CD4-positive, alpha-beta T cell (primary cell): ENCODE measurements at regions not wholly inside any gene's neighbourhood (a gene's known extent, or its start where the extent isn't known, plus 50 kb on each side); places are given as distances from the start of the nearest gene placed in this dataset.

Experiments used
- ATAC-seq: fragments of 200-7000 bp; cut with Tn5 transposase; one replicate; pipeline ENCODE4 v1.10.0; 2022; ENCODE audit warnings: mild to moderate bottlenecking; ENCODE audit not compliant: poor library complexity
- CTCF ChIA-PET: fragments of 350-600 bp; sonication (Branson Sonifier 250); formaldehyde crosslinking; loops from one replicate; lab custom pipeline; 2021; ENCODE audit warnings: antibody characterized with exemption, inconsistent platforms; lab: Charles Lee
- POLR2A ChIA-PET: fragments of 350-600 bp; sonication (Branson Sonifier 250); formaldehyde crosslinking; loops from one replicate; lab custom pipeline; 2021; ENCODE audit warnings: antibody characterized with exemption, inconsistent platforms; lab: Charles Lee
- DNase-seq, 14 experiments: peaks; one replicate each; pipeline ENCODE4 v3.0.0-alpha.2; 2013 to 2020; ENCODE audit warnings: mixed read lengths in 2 of 14
- H3K27ac ChIP-seq, 2 donors: one replicate each; pipeline versions ENCODE4 v1.5.1 to v1.7.0; 2013; ENCODE audit warnings: low read length in 2 of 2, low read depth in 1 of 2, mild to moderate bottlenecking in 1 of 2
- H3K27me3 ChIP-seq, 2 experiments: 1 replicate in 1 of 2; 2 replicates in 1 of 2; pipeline versions ENCODE4 v1.6.1 to v1.7.0; 2013; ENCODE audit warnings: low read length in 2 of 2, control low read depth in 1 of 2, mild to moderate bottlenecking in 1 of 2, moderate library complexity in 1 of 2; ENCODE audit not compliant: insufficient read depth in 2 of 2, control insufficient read depth in 1 of 2
- H3K36me3 ChIP-seq: one replicate; pipeline ENCODE4 v1.6.1; 2013; ENCODE audit warnings: low read length, control low read depth; ENCODE audit not compliant: insufficient read depth
- H3K4me1 ChIP-seq: one replicate; pipeline ENCODE4 v1.6.1; 2013; ENCODE audit warnings: low read length, control low read depth; ENCODE audit not compliant: insufficient read depth
- H3K4me3 ChIP-seq: one replicate; pipeline ENCODE4 v1.5.1; 2013; ENCODE audit warnings: mild to moderate bottlenecking, low read length, moderate library complexity
- H3K9me3 ChIP-seq, 2 experiments: 1 replicate in 1 of 2; 2 replicates in 1 of 2; pipeline versions ENCODE4 v1.6.1 to v1.7.0; 2013; ENCODE audit warnings: low read length in 2 of 2, mild to moderate bottlenecking in 2 of 2, control low read depth in 1 of 2, moderate library complexity in 1 of 2; ENCODE audit not compliant: control insufficient read depth in 1 of 2, insufficient read depth in 1 of 2
- H3K27ac Mint-ChIP-seq: one replicate; pipeline ENCODE4 v1.8.0; 2020; ENCODE audit warnings: mixed read lengths
- H3K27me3 Mint-ChIP-seq: one replicate; pipeline ENCODE4 v1.8.0; 2021; ENCODE audit warnings: mixed read lengths
- H3K36me3 Mint-ChIP-seq: one replicate; pipeline ENCODE4 v1.8.0; 2021; ENCODE audit warnings: low read depth, mixed read lengths
- H3K4me1 Mint-ChIP-seq: one replicate; pipeline ENCODE4 v1.8.0; 2021; ENCODE audit warnings: low read depth, mixed read lengths
- H3K4me3 Mint-ChIP-seq: one replicate; pipeline ENCODE4 v1.8.0; 2020; ENCODE audit warnings: mild to moderate bottlenecking, mixed read lengths
- H3K9me3 Mint-ChIP-seq: one replicate; pipeline ENCODE4 v1.8.0; 2020; ENCODE audit warnings: mixed read lengths
- intact Hi-C, 2 experiments: fragments of 100-400 bp; cut with DNase I in 1 of 2; cut with micrococcal nuclease in 1 of 2; formaldehyde crosslinking; loops; one replicate each; pipeline versions ENCODE4 v1.15.1 to v1.9.0; 2023 to 2025; cut with DNase I, micrococcal nuclease
- TF ChIP-seq, protein P1 (sequence below): fragments of 200-600 bp; IDR thresholded peaks from one replicate; pipeline ENCODE4 v1.8.0; 2022; ENCODE audit warnings: antibody characterized with exemption, mild to moderate bottlenecking

DNA sequence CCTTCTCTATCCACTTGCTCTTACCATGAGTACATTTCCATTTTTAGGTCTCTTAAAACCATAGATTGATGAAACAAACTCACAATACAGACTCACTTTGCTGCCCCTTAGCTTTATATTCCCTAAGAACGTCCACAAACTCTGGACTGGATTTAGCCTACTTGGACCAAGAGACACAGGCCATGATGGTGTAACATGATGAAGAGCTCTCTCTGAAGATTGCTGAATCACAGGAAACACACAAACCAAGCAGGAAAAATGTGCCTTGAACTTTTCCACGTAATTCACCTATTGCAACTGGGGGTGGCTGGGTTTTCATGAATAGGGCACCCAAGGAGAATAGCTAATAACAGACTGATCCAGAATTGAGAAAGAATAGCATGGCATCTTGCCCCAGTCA is 201.7 kb upstream of the RBBP8 start:
- no peaks in the 10 kb centered on the region for H3K36me3 ChIP-seq
- no peak overlapping the region for H3K4me3 ChIP-seq
- peaks cover 39% of the 10 kb centered on the region for H3K27me3 Mint-ChIP-seq
- no peak overlapping the region for H3K4me3 Mint-ChIP-seq
- no peaks in the 10 kb centered on the region for H3K36me3 Mint-ChIP-seq
- no peak for ATAC-seq
- no peak for DNase-seq
- H3K9me3 ChIP-seq, result peaks cover 0 to 4% of the 10 kb centered on the region in 2 experiments
- H3K4me1 ChIP-seq, result no peaks in the 10 kb centered on the region
- ChIA-PET CTCF (no interaction called here), POLR2A (no interaction called here)
- intact Hi-C loops, result no loop called here
- TF ChIP-seq, protein P1, sequence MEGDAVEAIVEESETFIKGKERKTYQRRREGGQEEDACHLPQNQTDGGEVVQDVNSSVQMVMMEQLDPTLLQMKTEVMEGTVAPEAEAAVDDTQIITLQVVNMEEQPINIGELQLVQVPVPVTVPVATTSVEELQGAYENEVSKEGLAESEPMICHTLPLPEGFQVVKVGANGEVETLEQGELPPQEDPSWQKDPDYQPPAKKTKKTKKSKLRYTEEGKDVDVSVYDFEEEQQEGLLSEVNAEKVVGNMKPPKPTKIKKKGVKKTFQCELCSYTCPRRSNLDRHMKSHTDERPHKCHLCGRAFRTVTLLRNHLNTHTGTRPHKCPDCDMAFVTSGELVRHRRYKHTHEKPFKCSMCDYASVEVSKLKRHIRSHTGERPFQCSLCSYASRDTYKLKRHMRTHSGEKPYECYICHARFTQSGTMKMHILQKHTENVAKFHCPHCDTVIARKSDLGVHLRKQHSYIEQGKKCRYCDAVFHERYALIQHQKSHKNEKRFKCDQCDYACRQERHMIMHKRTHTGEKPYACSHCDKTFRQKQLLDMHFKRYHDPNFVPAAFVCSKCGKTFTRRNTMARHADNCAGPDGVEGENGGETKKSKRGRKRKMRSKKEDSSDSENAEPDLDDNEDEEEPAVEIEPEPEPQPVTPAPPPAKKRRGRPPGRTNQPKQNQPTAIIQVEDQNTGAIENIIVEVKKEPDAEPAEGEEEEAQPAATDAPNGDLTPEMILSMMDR, result no peak
- H3K4me1 Mint-ChIP-seq, result no peaks in the 10 kb centered on the region
- H3K27ac ChIP-seq, result no peak overlapping the region
- H3K27me3 ChIP-seq, result peaks cover 0 to 3% of the 10 kb centered on the region in 2 experiments
- no peak overlapping the region for H3K27ac Mint-ChIP-seq
- no peaks in the 10 kb centered on the region for H3K9me3 Mint-ChIP-seq

DNA sequence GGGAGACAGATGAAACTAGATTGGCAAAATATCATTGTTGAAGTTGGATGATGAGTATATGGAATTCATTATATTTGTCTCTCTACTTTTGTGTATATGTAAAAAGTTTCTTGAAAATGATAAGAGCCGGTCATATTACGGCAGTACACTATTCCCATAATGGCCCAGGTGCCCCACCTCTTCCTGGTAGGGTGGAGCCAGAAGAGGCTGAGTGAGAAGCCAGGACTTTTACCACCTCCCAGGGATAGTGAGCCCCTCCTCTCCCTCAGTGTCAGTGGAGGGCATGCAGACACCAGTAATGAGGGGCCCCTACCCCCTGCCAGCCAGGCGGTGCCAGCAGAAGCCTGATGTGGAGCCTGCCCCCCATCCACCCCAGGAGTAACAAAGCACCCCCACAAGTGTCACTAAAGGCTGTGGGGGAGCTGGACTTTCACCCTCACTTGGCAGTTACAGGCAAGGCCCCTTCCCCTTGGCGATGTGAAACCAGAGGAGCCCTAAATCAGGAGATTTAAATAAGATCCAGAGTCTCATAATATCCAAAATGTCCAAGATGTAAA is 198.9 kb upstream of the RBBP8 start:
- Histone ChIP-seq H3K27me3 (no peaks in the 10 kb centered on the region), H3K4me3 (no peak overlapping the region), H3K9me3 (peaks cover 0 to 4% of the 10 kb centered on the region in 2 experiments), H3K36me3 (no peaks in the 10 kb centered on the region), H3K27ac (no peak overlapping the region), H3K4me1 (no peaks in the 10 kb centered on the region)
- Mint-ChIP-seq H3K4me1 (no peaks in the 10 kb centered on the region), H3K27me3 (peaks cover 19% of the 10 kb centered on the region), H3K27ac (no peak overlapping the region), H3K4me3 (no peak overlapping the region), H3K9me3 (no peaks in the 10 kb centered on the region), H3K36me3 (no peaks in the 10 kb centered on the region)
- ChIA-PET POLR2A (no interaction called here), CTCF (no interaction called here)
- ATAC-seq (no peak), DNase-seq (no peak)
- intact Hi-C loops, result no loop called here
- TF ChIP-seq, protein P1, result no peak

DNA sequence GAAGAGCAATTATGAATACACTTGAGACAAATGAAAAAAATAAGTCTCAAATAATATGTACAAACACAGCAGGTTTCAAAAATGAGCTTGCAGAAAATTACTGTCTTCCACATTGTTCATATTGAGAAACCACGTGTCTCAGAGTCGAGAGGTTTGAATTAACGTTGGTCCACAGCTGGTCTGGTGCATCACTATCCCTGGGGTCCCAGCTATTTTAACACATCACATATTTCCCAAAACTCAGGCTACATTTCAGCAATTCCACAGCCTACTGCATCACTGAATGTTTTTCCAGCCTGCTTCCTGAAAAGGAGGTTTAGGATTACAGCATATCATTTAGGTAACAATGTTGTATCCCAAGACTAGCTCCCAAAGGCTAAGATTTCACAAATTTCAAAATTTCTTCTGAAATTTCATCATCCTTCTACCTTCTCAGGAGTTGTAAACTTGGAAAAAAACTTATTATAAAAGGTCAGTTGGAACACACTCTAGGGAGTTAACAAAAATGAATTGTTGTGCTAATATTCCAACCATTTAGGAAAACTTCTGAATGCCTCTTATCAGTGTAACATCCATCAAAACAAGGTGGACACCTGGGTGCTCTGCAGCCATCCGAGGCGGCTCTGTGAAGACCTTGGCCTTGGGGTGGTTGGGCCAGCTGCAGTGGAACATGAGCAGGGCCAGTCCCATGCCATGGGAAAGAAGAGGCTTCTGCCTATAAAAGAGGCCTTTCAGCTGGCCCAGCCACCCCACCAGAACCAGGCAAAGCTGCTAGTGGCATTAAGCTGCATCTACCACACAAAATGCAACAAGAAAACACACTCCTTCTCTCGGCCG is 198.1 kb upstream of the RBBP8 start:
- H3K4me1 ChIP-seq, result no peaks in the 10 kb centered on the region
- H3K36me3 Mint-ChIP-seq, result no peaks in the 10 kb centered on the region
- no peaks in the 10 kb centered on the region for H3K36me3 ChIP-seq
- intact Hi-C loops, result no loop called here
- H3K27me3 Mint-ChIP-seq, result peaks cover 12% of the 10 kb centered on the region
- H3K27ac Mint-ChIP-seq, result no peak overlapping the region
- no peaks in the 10 kb centered on the region for H3K27me3 ChIP-seq
- H3K27ac ChIP-seq, result no peak overlapping the region
- ChIA-PET CTCF (no interaction called here), POLR2A (no interaction called here)
- TF ChIP-seq, protein P1, result no peak
- no peaks in the 10 kb centered on the region for H3K4me1 Mint-ChIP-seq
- H3K9me3 ChIP-seq, result peaks cover 0 to 4% of the 10 kb centered on the region in 2 experiments
- H3K9me3 Mint-ChIP-seq, result no peaks in the 10 kb centered on the region
- no peak for DNase-seq
- no peak overlapping the region for H3K4me3 Mint-ChIP-seq
- no peak overlapping the region for H3K4me3 ChIP-seq
- no peak for ATAC-seq
